CD4-positive, alpha-beta T cell (primary cell): ENCODE measurements at regions not wholly inside any gene's neighbourhood (a gene's known extent, or its start where the extent isn't known, plus 50 kb on each side); places are given as distances from the start of the nearest gene placed in this dataset.
"Not testable (repeated sequence)": the region's sequence is repeated elsewhere in the genome, so short reads cannot be mapped to it uniquely, and the experiment has no call there.

Experiments
- ATAC-seq: fragments of 200-7000 bp; cut with Tn5 transposase; one replicate; pipeline ENCODE4 v1.10.0; 2022; ENCODE audit warnings: mild to moderate bottlenecking; ENCODE audit not compliant: poor library complexity
- CTCF ChIA-PET: fragments of 350-600 bp; sonication (Branson Sonifier 250); formaldehyde crosslinking; loops from one replicate; lab custom pipeline; 2021; ENCODE audit warnings: antibody characterized with exemption, inconsistent platforms; lab: Charles Lee
- POLR2A ChIA-PET: fragments of 350-600 bp; sonication (Branson Sonifier 250); formaldehyde crosslinking; loops from one replicate; lab custom pipeline; 2021; ENCODE audit warnings: antibody characterized with exemption, inconsistent platforms; lab: Charles Lee
- DNase-seq, 14 experiments: peaks; one replicate each; pipeline ENCODE4 v3.0.0-alpha.2; 2013 to 2020; ENCODE audit warnings: mixed read lengths in 2 of 14
- H3K27ac ChIP-seq, 2 donors: one replicate each; pipeline versions ENCODE4 v1.5.1 to v1.7.0; 2013; ENCODE audit warnings: low read length in 2 of 2, low read depth in 1 of 2, mild to moderate bottlenecking in 1 of 2
- H3K27me3 ChIP-seq, 2 experiments: 1 replicate in 1 of 2; 2 replicates in 1 of 2; pipeline versions ENCODE4 v1.6.1 to v1.7.0; 2013; ENCODE audit warnings: low read length in 2 of 2, control low read depth in 1 of 2, mild to moderate bottlenecking in 1 of 2, moderate library complexity in 1 of 2; ENCODE audit not compliant: insufficient read depth in 2 of 2, control insufficient read depth in 1 of 2
- H3K36me3 ChIP-seq: one replicate; pipeline ENCODE4 v1.6.1; 2013; ENCODE audit warnings: low read length, control low read depth; ENCODE audit not compliant: insufficient read depth
- H3K4me1 ChIP-seq: one replicate; pipeline ENCODE4 v1.6.1; 2013; ENCODE audit warnings: low read length, control low read depth; ENCODE audit not compliant: insufficient read depth
- H3K4me3 ChIP-seq: one replicate; pipeline ENCODE4 v1.5.1; 2013; ENCODE audit warnings: mild to moderate bottlenecking, low read length, moderate library complexity
- H3K9me3 ChIP-seq, 2 experiments: 1 replicate in 1 of 2; 2 replicates in 1 of 2; pipeline versions ENCODE4 v1.6.1 to v1.7.0; 2013; ENCODE audit warnings: low read length in 2 of 2, mild to moderate bottlenecking in 2 of 2, control low read depth in 1 of 2, moderate library complexity in 1 of 2; ENCODE audit not compliant: control insufficient read depth in 1 of 2, insufficient read depth in 1 of 2
- H3K27ac Mint-ChIP-seq: one replicate; pipeline ENCODE4 v1.8.0; 2020; ENCODE audit warnings: mixed read lengths
- H3K27me3 Mint-ChIP-seq: one replicate; pipeline ENCODE4 v1.8.0; 2021; ENCODE audit warnings: mixed read lengths
- H3K36me3 Mint-ChIP-seq: one replicate; pipeline ENCODE4 v1.8.0; 2021; ENCODE audit warnings: low read depth, mixed read lengths
- H3K4me1 Mint-ChIP-seq: one replicate; pipeline ENCODE4 v1.8.0; 2021; ENCODE audit warnings: low read depth, mixed read lengths
- H3K4me3 Mint-ChIP-seq: one replicate; pipeline ENCODE4 v1.8.0; 2020; ENCODE audit warnings: mild to moderate bottlenecking, mixed read lengths
- H3K9me3 Mint-ChIP-seq: one replicate; pipeline ENCODE4 v1.8.0; 2020; ENCODE audit warnings: mixed read lengths
- intact Hi-C, 2 experiments: fragments of 100-400 bp; cut with DNase I in 1 of 2; cut with micrococcal nuclease in 1 of 2; formaldehyde crosslinking; loops; one replicate each; pipeline versions ENCODE4 v1.15.1 to v1.9.0; 2023 to 2025; cut with DNase I, micrococcal nuclease
- TF ChIP-seq, protein P1 (sequence below): fragments of 200-600 bp; IDR thresholded peaks from one replicate; pipeline ENCODE4 v1.8.0; 2022; ENCODE audit warnings: antibody characterized with exemption, mild to moderate bottlenecking

DNA sequence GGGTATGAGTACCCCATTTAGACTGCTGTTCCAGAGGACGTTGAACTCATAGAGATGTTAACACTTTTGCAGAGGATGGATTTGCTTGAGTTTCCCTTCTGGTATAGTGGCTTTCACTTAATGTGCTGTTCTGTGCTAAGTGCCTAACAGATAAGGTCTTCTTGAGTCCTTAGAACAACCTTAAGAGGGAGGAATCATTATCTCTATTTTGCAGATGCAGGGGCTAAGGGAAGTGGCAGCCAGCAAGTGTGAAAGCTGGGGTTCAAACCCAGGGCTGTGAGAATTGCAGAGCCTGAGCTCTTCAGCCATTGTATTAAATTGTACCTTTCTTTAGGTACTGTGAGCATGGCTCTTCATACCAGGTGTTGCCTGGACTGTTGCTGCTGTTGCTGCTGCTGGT, 122.1 kb upstream of the NRXN3 start:
- ChIA-PET CTCF (no interaction called here), POLR2A (interaction anchor here (0.6 kb wide), 1 partner anchor 8 kb away, joined by 5 read pairs; no protein-coding TSS in a partner anchor)
- H3K36me3 ChIP-seq: no peaks in the 10 kb centered on the region
- H3K27me3 ChIP-seq: no peaks in the 10 kb centered on the region
- no peaks in the 10 kb centered on the region for H3K4me1 Mint-ChIP-seq
- H3K27ac Mint-ChIP-seq: no peak overlapping the region
- H3K36me3 Mint-ChIP-seq: no peaks in the 10 kb centered on the region
- H3K27me3 Mint-ChIP-seq: peaks cover 34% of the 10 kb centered on the region
- DNase-seq: no peak
- no peak overlapping the region for H3K27ac ChIP-seq
- no peaks in the 10 kb centered on the region for H3K9me3 Mint-ChIP-seq
- intact Hi-C loops: no loop called here
- H3K4me1 ChIP-seq: no peaks in the 10 kb centered on the region
- no peak overlapping the region for H3K4me3 Mint-ChIP-seq
- TF ChIP-seq, protein P1, sequence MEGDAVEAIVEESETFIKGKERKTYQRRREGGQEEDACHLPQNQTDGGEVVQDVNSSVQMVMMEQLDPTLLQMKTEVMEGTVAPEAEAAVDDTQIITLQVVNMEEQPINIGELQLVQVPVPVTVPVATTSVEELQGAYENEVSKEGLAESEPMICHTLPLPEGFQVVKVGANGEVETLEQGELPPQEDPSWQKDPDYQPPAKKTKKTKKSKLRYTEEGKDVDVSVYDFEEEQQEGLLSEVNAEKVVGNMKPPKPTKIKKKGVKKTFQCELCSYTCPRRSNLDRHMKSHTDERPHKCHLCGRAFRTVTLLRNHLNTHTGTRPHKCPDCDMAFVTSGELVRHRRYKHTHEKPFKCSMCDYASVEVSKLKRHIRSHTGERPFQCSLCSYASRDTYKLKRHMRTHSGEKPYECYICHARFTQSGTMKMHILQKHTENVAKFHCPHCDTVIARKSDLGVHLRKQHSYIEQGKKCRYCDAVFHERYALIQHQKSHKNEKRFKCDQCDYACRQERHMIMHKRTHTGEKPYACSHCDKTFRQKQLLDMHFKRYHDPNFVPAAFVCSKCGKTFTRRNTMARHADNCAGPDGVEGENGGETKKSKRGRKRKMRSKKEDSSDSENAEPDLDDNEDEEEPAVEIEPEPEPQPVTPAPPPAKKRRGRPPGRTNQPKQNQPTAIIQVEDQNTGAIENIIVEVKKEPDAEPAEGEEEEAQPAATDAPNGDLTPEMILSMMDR: no peak
- H3K4me3 ChIP-seq: no peak overlapping the region
- no peak for ATAC-seq
- no peaks in the 10 kb centered on the region for H3K9me3 ChIP-seq

DNA sequence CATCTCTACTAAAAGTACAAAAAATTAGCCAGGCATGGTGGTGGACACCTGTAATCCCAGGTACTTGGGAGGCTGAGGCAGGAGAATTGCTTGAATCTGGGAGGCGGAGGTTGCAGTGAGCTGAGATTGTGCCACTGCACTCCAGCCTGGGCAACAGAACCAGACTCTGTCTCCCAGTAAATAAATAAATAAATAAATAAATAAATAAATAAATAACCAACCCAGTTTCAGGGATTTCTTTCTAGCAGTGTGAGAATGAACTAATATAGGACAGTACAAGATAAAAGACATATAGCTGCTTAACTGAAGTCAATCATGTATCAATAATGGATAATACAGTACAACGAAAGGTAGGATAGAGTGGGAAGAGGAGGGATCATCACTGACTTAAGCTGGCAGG, 113.3 kb upstream of the NRXN3 start:
- H3K4me3 ChIP-seq, CTCF ChIA-PET, intact Hi-C loops, H3K27ac ChIP-seq, H3K9me3 Mint-ChIP-seq, H3K36me3 ChIP-seq, H3K9me3 ChIP-seq, H3K27me3 ChIP-seq, H3K4me3 Mint-ChIP-seq, H3K4me1 ChIP-seq, H3K4me1 Mint-ChIP-seq, ATAC-seq, H3K27ac Mint-ChIP-seq, H3K36me3 Mint-ChIP-seq, POLR2A ChIA-PET, DNase-seq: not testable (repeated sequence)
- peaks cover 18% of the 10 kb centered on the region for H3K27me3 Mint-ChIP-seq

DNA sequence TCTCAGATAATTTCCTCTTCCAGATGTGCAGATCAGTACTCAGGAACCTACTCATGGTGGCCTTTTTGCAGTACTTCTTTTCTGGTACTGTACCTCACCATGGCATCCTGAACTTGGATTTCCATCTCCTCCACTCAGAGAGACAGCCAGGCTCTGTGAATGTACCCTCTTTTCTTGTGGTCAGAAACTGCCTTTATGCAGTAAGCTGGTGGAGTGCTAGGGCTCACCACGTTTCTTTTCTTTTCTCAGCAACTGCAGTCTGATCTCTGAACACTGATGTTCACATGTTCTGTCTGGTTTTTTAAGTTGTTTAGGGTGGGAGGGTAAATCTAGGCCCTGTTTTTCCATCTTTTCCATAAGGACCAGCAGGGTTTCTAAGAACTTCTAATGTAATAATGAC, 99.8 kb upstream of the NRXN3 start:
- ChIA-PET CTCF (no interaction called here), POLR2A (no interaction called here)
- H3K27ac Mint-ChIP-seq: no peak overlapping the region
- H3K4me3 Mint-ChIP-seq: no peak overlapping the region
- no peaks in the 10 kb centered on the region for H3K9me3 Mint-ChIP-seq
- Histone ChIP-seq H3K9me3 (no peaks in the 10 kb centered on the region), H3K36me3 (no peaks in the 10 kb centered on the region), H3K4me1 (no peaks in the 10 kb centered on the region), H3K27me3 (no peaks in the 10 kb centered on the region), H3K27ac (no peak overlapping the region), H3K4me3 (no peak overlapping the region)
- no peak for DNase-seq
- peaks cover 8% of the 10 kb centered on the region for H3K27me3 Mint-ChIP-seq
- no peaks in the 10 kb centered on the region for H3K4me1 Mint-ChIP-seq
- no peaks in the 10 kb centered on the region for H3K36me3 Mint-ChIP-seq
- TF ChIP-seq, protein P1: no peak
- intact Hi-C loops: no loop called here
- ATAC-seq: no peak

DNA sequence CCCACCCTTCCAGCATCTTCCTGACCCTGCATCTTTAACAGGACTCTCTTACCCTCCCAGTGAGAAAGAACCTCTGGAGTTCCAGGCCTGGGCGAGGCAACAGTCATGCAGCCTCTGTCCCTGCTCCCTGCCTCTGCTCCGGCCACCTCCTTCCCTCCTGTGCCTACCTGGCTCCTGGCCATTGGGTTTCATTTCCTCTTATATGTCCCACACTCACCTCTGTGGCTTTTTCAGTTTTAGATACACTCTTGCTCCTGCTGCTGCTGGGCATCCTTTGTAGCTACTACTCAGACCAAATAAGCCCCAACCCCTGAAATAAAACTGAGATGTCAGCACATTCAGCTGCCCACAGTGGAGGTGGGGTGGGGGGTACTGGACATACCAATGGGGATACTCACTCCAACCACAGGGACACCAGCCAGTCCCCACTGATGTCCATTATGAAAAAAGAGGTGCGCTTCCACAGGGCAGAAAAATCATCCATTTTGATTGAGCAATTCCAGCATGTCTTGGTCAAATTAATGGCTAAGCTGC, 99.1 kb upstream of the NRXN3 start:
- no peaks in the 10 kb centered on the region for H3K9me3 ChIP-seq
- intact Hi-C loops: no loop called here
- no peaks in the 10 kb centered on the region for H3K27me3 ChIP-seq
- no peak for ATAC-seq
- ChIA-PET POLR2A (no interaction called here), CTCF (no interaction called here)
- TF ChIP-seq, protein P1: no peak
- H3K4me3 ChIP-seq: no peak overlapping the region
- no peaks in the 10 kb centered on the region for H3K36me3 Mint-ChIP-seq
- H3K36me3 ChIP-seq: no peaks in the 10 kb centered on the region
- no peak overlapping the region for H3K4me3 Mint-ChIP-seq
- peaks cover 8% of the 10 kb centered on the region for H3K27me3 Mint-ChIP-seq
- no peaks in the 10 kb centered on the region for H3K4me1 Mint-ChIP-seq
- no peaks in the 10 kb centered on the region for H3K9me3 Mint-ChIP-seq
- DNase-seq: no peak
- no peak overlapping the region for H3K27ac Mint-ChIP-seq
- H3K4me1 ChIP-seq: no peaks in the 10 kb centered on the region
- H3K27ac ChIP-seq: no peak overlapping the region
